Coronary artery (tissue), 2 donors: ENCODE measurements at regions not wholly inside any gene's neighbourhood (a gene's known extent, or its start where the extent isn't known, plus 50 kb on each side); places are given as distances from the start of the nearest gene placed in this dataset.
"Not testable (repeated sequence)": the region's sequence is repeated elsewhere in the genome, so short reads cannot be mapped to it uniquely, and the experiment has no call there.

Source experiments
- DNase-seq: peaks from one replicate; pipeline ENCODE4 v3.0.0-alpha.2; 2017; ENCODE audit warnings: low spot score
- H3K27ac ChIP-seq, 2 donors: fragments of 200-600 bp; sonication (generic); one replicate each; pipeline ENCODE4 v1.5.1; 2016 to 2019
- H3K4me3 ChIP-seq: fragments of 200-600 bp; sonication (generic); 2 replicates; pipeline ENCODE4 v1.5.1; 2016; ENCODE audit warnings: mild to moderate bottlenecking, moderate library complexity
- TF ChIP-seq, protein P1 (sequence below): fragments of 200-600 bp; sonication (generic); IDR thresholded peaks from one replicate; pipeline ENCODE4 v1.5.1; 2019; ENCODE audit warnings: antibody characterized with exemption

GRCh38 chr3:103271575-103271974 lies 836.8 kb downstream of the ZPLD1 start:
- DNase-seq: no peak
- TF ChIP-seq, protein P1, sequence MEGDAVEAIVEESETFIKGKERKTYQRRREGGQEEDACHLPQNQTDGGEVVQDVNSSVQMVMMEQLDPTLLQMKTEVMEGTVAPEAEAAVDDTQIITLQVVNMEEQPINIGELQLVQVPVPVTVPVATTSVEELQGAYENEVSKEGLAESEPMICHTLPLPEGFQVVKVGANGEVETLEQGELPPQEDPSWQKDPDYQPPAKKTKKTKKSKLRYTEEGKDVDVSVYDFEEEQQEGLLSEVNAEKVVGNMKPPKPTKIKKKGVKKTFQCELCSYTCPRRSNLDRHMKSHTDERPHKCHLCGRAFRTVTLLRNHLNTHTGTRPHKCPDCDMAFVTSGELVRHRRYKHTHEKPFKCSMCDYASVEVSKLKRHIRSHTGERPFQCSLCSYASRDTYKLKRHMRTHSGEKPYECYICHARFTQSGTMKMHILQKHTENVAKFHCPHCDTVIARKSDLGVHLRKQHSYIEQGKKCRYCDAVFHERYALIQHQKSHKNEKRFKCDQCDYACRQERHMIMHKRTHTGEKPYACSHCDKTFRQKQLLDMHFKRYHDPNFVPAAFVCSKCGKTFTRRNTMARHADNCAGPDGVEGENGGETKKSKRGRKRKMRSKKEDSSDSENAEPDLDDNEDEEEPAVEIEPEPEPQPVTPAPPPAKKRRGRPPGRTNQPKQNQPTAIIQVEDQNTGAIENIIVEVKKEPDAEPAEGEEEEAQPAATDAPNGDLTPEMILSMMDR: no peak
- H3K27ac ChIP-seq: no peak overlapping the region
- no peak overlapping the region for H3K4me3 ChIP-seq

GRCh38 chr3:103295974-103296570 lies 861.3 kb downstream of the ZPLD1 start:
- Histone ChIP-seq H3K27ac (no peak overlapping the region), H3K4me3 (no peak overlapping the region)
- no peak for DNase-seq
- TF ChIP-seq, protein P1: no peak

GRCh38 chr3:103297502-103297901 lies 862.7 kb downstream of the ZPLD1 start:
- not testable (repeated sequence) for H3K27ac ChIP-seq, H3K4me3 ChIP-seq, DNase-seq

DNA sequence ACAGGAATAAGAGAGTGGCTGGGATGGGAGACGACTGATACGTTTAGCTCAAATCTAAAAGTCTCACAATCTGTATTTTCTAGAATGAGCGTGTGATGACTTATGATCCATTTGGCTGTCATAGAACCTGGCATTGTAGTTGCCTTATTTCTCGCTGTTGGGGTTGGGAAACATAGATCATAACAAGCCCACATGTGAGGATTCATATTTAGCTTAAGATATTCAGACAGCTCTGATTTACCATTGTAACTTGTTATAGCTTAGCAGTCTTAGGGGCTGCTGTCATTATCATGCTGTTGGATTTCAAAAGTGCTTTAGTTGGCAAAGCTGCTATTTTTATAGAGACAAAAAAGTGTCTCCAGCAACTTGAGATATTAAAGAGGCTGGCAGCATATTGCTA lies 871.3 kb downstream of the ZPLD1 start:
- no peak overlapping the region for H3K4me3 ChIP-seq
- TF ChIP-seq, protein P1: no peak
- DNase-seq: no peak
- H3K27ac ChIP-seq: no peak overlapping the region

GRCh38 chr3:103308921-103309320 lies 874.1 kb downstream of the ZPLD1 start:
- TF ChIP-seq, protein P1: no peak
- Histone ChIP-seq H3K4me3 (no peak overlapping the region), H3K27ac (no peak overlapping the region)
- DNase-seq: no peak

DNA sequence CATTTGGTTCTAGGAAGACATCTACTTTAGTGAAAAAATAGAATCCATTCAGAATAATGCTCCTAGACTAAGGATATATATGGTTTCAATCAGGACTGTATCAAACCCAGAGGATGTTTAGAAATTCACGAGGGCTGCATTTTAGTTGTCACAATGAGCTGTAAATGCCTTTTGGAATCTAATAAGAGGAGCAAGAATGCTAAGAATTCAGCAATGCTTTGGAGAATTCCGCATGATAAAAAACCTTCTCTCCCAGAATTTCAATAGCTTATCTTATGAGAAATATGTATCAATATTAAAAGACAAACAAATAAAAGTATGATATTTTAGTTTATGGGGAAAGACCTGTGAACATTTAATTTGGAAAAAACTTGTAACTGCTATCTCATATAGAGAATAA lies 885.1 kb downstream of the ZPLD1 start:
- no peak for DNase-seq

DNA sequence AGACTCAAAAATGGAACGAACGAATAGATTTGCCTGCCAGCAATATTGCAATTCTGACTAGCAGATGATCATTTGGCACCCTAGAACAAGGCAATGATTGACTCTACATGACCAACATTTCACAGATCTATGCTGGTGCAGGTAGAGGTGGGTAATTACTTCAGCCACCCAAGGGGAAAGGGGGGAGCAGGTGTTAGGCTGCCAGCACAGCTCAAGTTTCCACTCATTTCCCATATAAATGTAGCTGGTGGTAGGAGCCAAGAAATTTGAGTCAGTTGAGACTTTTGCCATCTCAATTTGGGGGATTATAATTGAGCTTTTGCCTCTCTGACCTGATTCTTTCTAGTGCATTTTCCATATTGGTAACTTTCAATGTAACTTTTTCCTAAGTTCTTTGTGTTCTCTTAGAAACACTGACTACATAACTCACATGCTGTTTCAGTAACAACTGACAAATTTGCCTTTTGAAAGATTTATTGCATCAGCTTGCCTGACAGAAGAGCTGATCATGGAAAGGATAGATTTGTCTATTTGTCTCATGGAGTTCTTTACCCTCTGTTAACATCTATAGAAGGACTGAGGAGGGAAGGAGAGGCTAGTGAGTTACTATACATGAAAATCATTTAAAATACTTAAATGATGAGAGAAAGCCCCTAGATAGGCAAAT lies 902.5 kb downstream of the ZPLD1 start:
- H3K4me3 ChIP-seq: no peak overlapping the region
- TF ChIP-seq, protein P1: no peak
- H3K27ac ChIP-seq: no peak overlapping the region
- DNase-seq: no peak

More for the DNA sequence above, 885.1 kb downstream of the ZPLD1 start:
- Histone ChIP-seq H3K27ac (no peak overlapping the region), H3K4me3 (no peak overlapping the region)
- TF ChIP-seq, protein P1: no peak
